Gastroesophageal sphincter (tissue), 4 donors: ENCODE measurements at regions not wholly inside any gene's neighbourhood (a gene's known extent, or its start where the extent isn't known, plus 50 kb on each side); places are given as distances from the start of the nearest gene placed in this dataset.
A peak's percentile ranks its signal among the peaks of the same experiment; 100 is the strongest.
"Not testable (repeated sequence)": the region's sequence is repeated elsewhere in the genome, so short reads cannot be mapped to it uniquely, and the experiment has no call there.

Source experiments
- ATAC-seq: fragments of 150-250 bp; one replicate; pipeline ENCODE4 v1.9.1; 2016; ENCODE audit warnings: mild to moderate bottlenecking, moderate library complexity
- H3K27ac ChIP-seq, 4 donors: fragments of 200-600 bp; sonication (generic) in 3 of 4; 1 replicate in 3 of 4; 2 replicates in 1 of 4; pipeline ENCODE4 v1.5.1; 2016 to 2019
- H3K27me3 ChIP-seq: fragments of 200-600 bp; sonication (generic); one replicate; pipeline ENCODE4 v1.5.1; 2019
- H3K36me3 ChIP-seq, 2 donors: fragments of 200-600 bp; sonication (generic); one replicate each; pipeline ENCODE4 v1.5.1; 2019; ENCODE audit warnings: control low read depth in 1 of 2
- H3K4me1 ChIP-seq, 3 donors: fragments of 200-600 bp; sonication (generic); 1 replicate in 2 of 3; 2 replicates in 1 of 3; pipeline ENCODE4 v1.5.1; 2016 to 2019; ENCODE audit warnings: control low read depth in 2 of 3
- H3K4me3 ChIP-seq, 2 donors: fragments of 200-600 bp; sonication (generic); one replicate each; pipeline ENCODE4 v1.5.1; 2019; ENCODE audit warnings: mild to moderate bottlenecking in 1 of 2, moderate library complexity in 1 of 2
- H3K9me3 ChIP-seq, 3 donors: fragments of 200-600 bp; sonication (generic); one replicate each; pipeline ENCODE4 v1.5.1; 2017 to 2019; ENCODE audit warnings: control low read depth in 2 of 3
- CTCF ChIP-seq, 4 experiments: fragments of 200-600 bp in 2 of 4; fragments of 450-650 bp in 2 of 4; sonication (generic) in 1 of 4; IDR thresholded peaks; one replicate each; pipeline ENCODE4 v1.5.1; 2017 to 2019; ENCODE audit warnings: antibody characterized with exemption in 4 of 4, mild to moderate bottlenecking in 2 of 4, moderate library complexity in 2 of 4
- EP300 ChIP-seq: sonication (generic); formaldehyde crosslinking; IDR thresholded peaks from one replicate; pipeline ENCODE4 v1.6.1; 2017; ENCODE audit warnings: antibody characterized with exemption, mild to moderate bottlenecking
- POLR2A ChIP-seq, 2 donors: fragments of 450-650 bp; IDR thresholded peaks; one replicate each; pipeline ENCODE4 v1.6.1; 2017; ENCODE audit warnings: antibody characterized with exemption in 2 of 2, mild to moderate bottlenecking in 2 of 2, moderate library complexity in 1 of 2
- POLR2AphosphoS5 ChIP-seq: sonication (generic); formaldehyde crosslinking; IDR thresholded peaks from one replicate; pipeline ENCODE4 v1.6.1; 2017; ENCODE audit warnings: antibody characterized with exemption
- WGBS, 2 donors: methylation state at CpG; one replicate each; pipeline ENCODE4 v1.1.5; 2018; ENCODE audit warnings: low coverage in 1 of 2; 5-methylcytosine and 5-hydroxymethylcytosine counted together

GRCh38 chr10:34941471-34942357 is 126.6 kb upstream of the PARD3 start:
- no peak for TF ChIP-seq EP300
- no peak for TF ChIP-seq POLR2AphosphoS5
- no peak for TF ChIP-seq POLR2A (IDR thresholded peaks at IDR 0.05)
- no peak for TF ChIP-seq CTCF (IDR thresholded peaks at IDR 0.05)
- Histone ChIP-seq H3K27me3 (no peaks in the 10 kb centered on the region), H3K27ac (no peak overlapping the region), H3K4me3 (no peak overlapping the region), H3K36me3 (no peaks in the 10 kb centered on the region), H3K9me3 (no peaks in the 10 kb centered on the region), H3K4me1 (no peaks in the 10 kb centered on the region)
- 86 to 87% methylated on average over 8 to 14 of the region's 14 CpGs for WGBS, 2 donors
- ATAC-seq = no peak

- no peaks in the 10 kb centered on the region for H3K4me1 ChIP-seq
- H3K36me3 ChIP-seq = no peaks in the 10 kb centered on the region
- H3K27me3 ChIP-seq = no peaks in the 10 kb centered on the region
- no peak overlapping the region for H3K27ac ChIP-seq
- no peaks in the 10 kb centered on the region for H3K9me3 ChIP-seq
- no peak overlapping the region for H3K4me3 ChIP-seq
- WGBS, 2 donors = 47 to 61% methylated on average over 3 to 5 of the region's 8 CpGs
- no peak for ATAC-seq
- TF ChIP-seq POLR2AphosphoS5 (no peak), POLR2A (IDR thresholded peaks at IDR 0.05) (no peak), EP300 (no peak), CTCF (IDR thresholded peaks at IDR 0.05) (no peak)
Observed at GRCh38 chr10:34940436-34940835, 125.3 kb upstream of the PARD3 start.

GRCh38 chr10:34938399-34938670 is 123.2 kb upstream of the PARD3 start:
- H3K36me3 ChIP-seq = no peaks in the 10 kb centered on the region
- H3K27me3 ChIP-seq = no peaks in the 10 kb centered on the region
- no peak for ATAC-seq
- H3K9me3 ChIP-seq = no peaks in the 10 kb centered on the region
- no peak overlapping the region for H3K4me3 ChIP-seq
- H3K4me1 ChIP-seq = peaks cover 0 to 16% (median 5%) of the 10 kb centered on the region in 3 donors
- TF ChIP-seq POLR2AphosphoS5 (no peak), POLR2A (IDR thresholded peaks at IDR 0.05) (no peak), EP300 (no peak), CTCF (IDR thresholded peaks at IDR 0.05) (no peak)
- WGBS, 2 donors = 99 to 100% methylated on average over 5 to 6 of the region's 6 CpGs
- no peak overlapping the region for H3K27ac ChIP-seq

- TF ChIP-seq CTCF (IDR thresholded peaks at IDR 0.05) = peak in 2 of 4 experiments; percentile 18 to 46
- H3K9me3 ChIP-seq, H3K4me3 ChIP-seq, H3K27ac ChIP-seq, H3K27me3 ChIP-seq, ATAC-seq, H3K36me3 ChIP-seq: not testable (repeated sequence)
- peaks cover 0 to 21% (median 11%) of the 10 kb centered on the region in 3 donors for H3K4me1 ChIP-seq
- WGBS, 2 donors = 39 to 58% methylated on average over 4 to 7 of the region's 7 CpGs
Observed at GRCh38 chr10:34937643-34938398, 122.7 kb upstream of the PARD3 start.

GRCh38 chr10:34936061-34936460 is 121.0 kb upstream of the PARD3 start:
- Histone ChIP-seq H3K27ac (no peak overlapping the region), H3K36me3 (no peaks in the 10 kb centered on the region), H3K9me3 (no peaks in the 10 kb centered on the region), H3K4me3 (no peak overlapping the region), H3K4me1 (peaks cover 0 to 27% (median 14%) of the 10 kb centered on the region in 3 donors), H3K27me3 (no peaks in the 10 kb centered on the region)
- ATAC-seq = no peak
- WGBS, 2 donors = 71 to 79% methylated on average over 3 to 6 of the region's 6 CpGs
- no peak for TF ChIP-seq EP300
- TF ChIP-seq POLR2AphosphoS5 = no peak
- TF ChIP-seq POLR2A (IDR thresholded peaks at IDR 0.05) = no peak
